ENCODE measurements at regions not wholly inside any gene's neighbourhood (a gene's known extent, or its start where the extent isn't known, plus 50 kb on each side); places are given as distances from the start of the nearest gene placed in this dataset.

- Mint-ChIP-seq H3K27me3 (ENCODE audit: insufficient read depth, low read depth, poor library complexity) (peaks cover 2% of the 10 kb centered on the region), H3K4me1 (peaks cover 13% of the 10 kb centered on the region), H3K27ac (no peak overlapping the region), H3K36me3 (ENCODE audit: low read depth) (no peaks in the 10 kb centered on the region), H3K9me3 (no peaks in the 10 kb centered on the region), H3K4me3 (no peak overlapping the region)
- Histone ChIP-seq H3K4me2 (no peak overlapping the region), H3K27me3 (ENCODE audit: insufficient read depth) (no peaks in the 10 kb centered on the region), H3K4me1 (ENCODE audit: insufficient read depth) (no peaks in the 10 kb centered on the region), H3F3A (replicated peaks; ENCODE audit: low read depth) (no peaks in the 10 kb centered on the region), H4K20me1 (replicated peaks; ENCODE audit: insufficient read depth) (no peaks in the 10 kb centered on the region), H3K36me3 (ENCODE audit: insufficient read depth) (no peaks in the 10 kb centered on the region), H3K4me3 (no peak overlapping the region), H2AFZ (no peak overlapping the region), H3K79me2 (replicated peaks; ENCODE audit: insufficient read depth) (no peaks in the 10 kb centered on the region), H3K9me2 (ENCODE audit: insufficient read depth) (no peaks in the 10 kb centered on the region; the same call in 1 of the 2 replicates), H3K27ac (ENCODE audit: low read depth) (no peak overlapping the region)
- DNase-seq (ENCODE audit: low spot score): no peak
- ATAC-seq: no peak
- TF ChIP-seq STAT1 (IDR thresholded peaks at IDR 0.05; ENCODE audit: unreplicated experiment): no peak
- no peak for TF ChIP-seq CTCF (conservative IDR thresholded peaks at IDR 0.05; ENCODE audit: low read depth in 2 of 2)
- no peak for TF ChIP-seq CREB1 (CRISPR knock-in tag; IDR thresholded peaks at IDR 0.05; ENCODE audit: low read depth)
- no peak for TF ChIP-seq EZH2 (IDR thresholded peaks at IDR 0.05; ENCODE audit: low read depth, unreplicated experiment)
- no peak for TF ChIP-seq ZNF114 (CRISPR knock-in tag; IDR thresholded peaks at IDR 0.05)
- no peak for TF ChIP-seq JUNB (IDR thresholded peaks at IDR 0.05; ENCODE audit: unreplicated experiment)
- no peak for TF ChIP-seq POLR2AphosphoS5 (IDR thresholded peaks at IDR 0.05; ENCODE audit: low read depth)
- TF ChIP-seq ZNF462 (CRISPR knock-in tag; IDR thresholded peaks at IDR 0.05): no peak
- TF ChIP-seq ZNF331 (CRISPR knock-in tag; IDR thresholded peaks at IDR 0.05; ENCODE audit: low read depth): no peak
Measured at GRCh38 chr3:65173841-65174240, 486.0 kb upstream of the ADAMTS9 start.
